SK-N-SH (cell line): ENCODE measurements at regions not wholly inside any gene's neighbourhood (a gene's known extent, or its start where the extent isn't known, plus 50 kb on each side); places are given as distances from the start of the nearest gene placed in this dataset.

Experiments used
- CHD2 ChIP-seq: fragments of 150-350 bp; IDR thresholded peaks from 2 replicates; pipeline ENCODE4 v1.6.1; 2018; ENCODE audit warnings: low read length; ENCODE audit not compliant: partially characterized antibody
- CTCF ChIP-seq: fragments of 200-600 bp; sonication (generic); IDR thresholded peaks from 2 replicates; pipeline ENCODE4 v1.6.1; 2017; ENCODE audit warnings: antibody characterized with exemption, mild to moderate bottlenecking, moderate library complexity
- EP300 ChIP-seq, 2 experiments: IDR thresholded peaks; 2 replicates each; pipeline versions ENCODE4 v1.4.0 to v1.6.1; 2012; ENCODE audit warnings: borderline replicate concordance in 1 of 2, low read depth in 1 of 2, low read length in 1 of 2
- NFIC ChIP-seq: IDR thresholded peaks from 2 replicates; pipeline ENCODE4 v1.4.0; 2012; ENCODE audit warnings: borderline replicate concordance
- POLR2AphosphoS5 ChIP-seq: IDR thresholded peaks from 2 replicates; pipeline ENCODE4 v1.6.1; 2012; ENCODE audit warnings: low read depth, low read length
- REST ChIP-seq: IDR thresholded peaks from 2 replicates; pipeline ENCODE4 v1.6.1; 2012; ENCODE audit warnings: mild to moderate bottlenecking, low read depth, low read length, moderate library complexity
- RFX5 ChIP-seq: IDR thresholded peaks from 2 replicates; pipeline ENCODE4 v1.6.1; 2012; ENCODE audit warnings: mild to moderate bottlenecking, improper control_type of control experiment, low read length
- SIN3A ChIP-seq: IDR thresholded peaks from 2 replicates; pipeline ENCODE4 v1.6.1; 2012; ENCODE audit warnings: low read depth, mild to moderate bottlenecking, low read length, moderate library complexity, borderline replicate concordance
- TAF1 ChIP-seq: IDR thresholded peaks from 2 replicates; pipeline ENCODE4 v1.6.1; 2012; ENCODE audit warnings: low read depth, mild to moderate bottlenecking, low read length, moderate library complexity, borderline replicate concordance

- no peak for TF ChIP-seq REST
- TF ChIP-seq CTCF: no peak
- no peak for TF ChIP-seq POLR2AphosphoS5
- TF ChIP-seq NFIC: no peak
- TF ChIP-seq EP300 (IDR thresholded peaks at IDR 0.05; ENCODE audit: borderline replicate concordance in 1 of 2, low read depth in 1 of 2, low read length in 1 of 2): no peak
- TF ChIP-seq TAF1: no peak
- TF ChIP-seq CHD2: no peak
- TF ChIP-seq SIN3A: no peak
- TF ChIP-seq RFX5: no peak
Measured at GRCh38 chr1:70633004-70633403, 221.9 kb downstream of the CTH start.
